Uterus (tissue), 2 donors: ENCODE measurements at regions not wholly inside any gene's neighbourhood (a gene's known extent, or its start where the extent isn't known, plus 50 kb on each side); places are given as distances from the start of the nearest gene placed in this dataset.

Experiments used
- POLR2A ChIP-seq, 2 donors: fragments of 450-650 bp; IDR thresholded peaks; one replicate each; pipeline ENCODE4 v1.6.1; 2016; ENCODE audit warnings: antibody characterized with exemption in 2 of 2, mild to moderate bottlenecking in 1 of 2, moderate library complexity in 1 of 2
- TF ChIP-seq, protein P1 (sequence below), 4 experiments: fragments of 200-600 bp in 2 of 4; fragments of 450-650 bp in 2 of 4; sonication (generic) in 2 of 4; IDR thresholded peaks; one replicate each; pipeline ENCODE4 v1.5.1; 2016 to 2019; ENCODE audit warnings: antibody characterized with exemption in 4 of 4, mild to moderate bottlenecking in 2 of 4, moderate library complexity in 1 of 4

DNA sequence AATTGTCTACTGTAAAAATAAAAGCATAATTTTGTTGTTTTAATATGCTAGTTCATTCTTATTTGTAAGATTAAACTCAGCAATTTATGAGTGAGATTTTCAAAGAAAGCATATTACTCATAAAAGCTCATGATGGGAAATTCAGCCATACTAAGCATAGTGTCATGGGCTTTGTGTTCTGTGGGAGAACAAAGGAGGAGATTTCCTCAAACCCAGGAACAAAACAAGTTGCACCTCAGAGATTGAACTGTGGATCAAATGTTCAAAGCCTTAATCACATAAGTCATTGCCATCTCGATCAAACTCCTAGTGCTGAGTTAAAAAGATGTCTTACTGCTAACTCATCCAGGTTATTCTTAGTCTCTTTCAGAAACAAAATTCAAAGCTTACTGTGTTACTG lies 85.6 kb upstream of the PDZRN3 start:
- TF ChIP-seq, protein P1, sequence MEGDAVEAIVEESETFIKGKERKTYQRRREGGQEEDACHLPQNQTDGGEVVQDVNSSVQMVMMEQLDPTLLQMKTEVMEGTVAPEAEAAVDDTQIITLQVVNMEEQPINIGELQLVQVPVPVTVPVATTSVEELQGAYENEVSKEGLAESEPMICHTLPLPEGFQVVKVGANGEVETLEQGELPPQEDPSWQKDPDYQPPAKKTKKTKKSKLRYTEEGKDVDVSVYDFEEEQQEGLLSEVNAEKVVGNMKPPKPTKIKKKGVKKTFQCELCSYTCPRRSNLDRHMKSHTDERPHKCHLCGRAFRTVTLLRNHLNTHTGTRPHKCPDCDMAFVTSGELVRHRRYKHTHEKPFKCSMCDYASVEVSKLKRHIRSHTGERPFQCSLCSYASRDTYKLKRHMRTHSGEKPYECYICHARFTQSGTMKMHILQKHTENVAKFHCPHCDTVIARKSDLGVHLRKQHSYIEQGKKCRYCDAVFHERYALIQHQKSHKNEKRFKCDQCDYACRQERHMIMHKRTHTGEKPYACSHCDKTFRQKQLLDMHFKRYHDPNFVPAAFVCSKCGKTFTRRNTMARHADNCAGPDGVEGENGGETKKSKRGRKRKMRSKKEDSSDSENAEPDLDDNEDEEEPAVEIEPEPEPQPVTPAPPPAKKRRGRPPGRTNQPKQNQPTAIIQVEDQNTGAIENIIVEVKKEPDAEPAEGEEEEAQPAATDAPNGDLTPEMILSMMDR (IDR thresholded peaks at IDR 0.05) = no peak
- TF ChIP-seq POLR2A (IDR thresholded peaks at IDR 0.05) = no peak
